ENCODE measurements at regions not wholly inside any gene's neighbourhood (a gene's known extent, or its start where the extent isn't known, plus 50 kb on each side); places are given as distances from the start of the nearest gene placed in this dataset.

GRCh38 chr1:36608272-36608671, 125.6 kb upstream of the CSF3R start:
- DNase-seq (ENCODE audit: low read depth in 2 of 2), result no peak

GRCh38 chr1:36607263-36607651, 124.5 kb upstream of the CSF3R start:
- DNase-seq (ENCODE audit: low read depth in 2 of 2), result no peak

- DNase-seq (ENCODE audit: low read depth in 2 of 2), result no peak
These were observed 124.0 kb upstream of the CSF3R start for GRCh38 chr1:36606641-36607262.

GRCh38 chr1:36605942-36606640, 123.4 kb upstream of the CSF3R start:
- DNase-seq (ENCODE audit: low read depth in 2 of 2), result no peak

- DNase-seq (ENCODE audit: low read depth in 2 of 2), result no peak
These were observed 120.7 kb upstream of the CSF3R start for GRCh38 chr1:36603461-36603860.

- DNase-seq (ENCODE audit: low read depth in 2 of 2), result no peak
These were observed 119.5 kb upstream of the CSF3R start for GRCh38 chr1:36602184-36602583.

GRCh38 chr1:36599828-36600227, 117.1 kb upstream of the CSF3R start:
- no peak for DNase-seq (ENCODE audit: low read depth in 2 of 2)

GRCh38 chr1:36597514-36597913, 114.8 kb upstream of the CSF3R start:
- DNase-seq (ENCODE audit: low read depth in 2 of 2), result no peak

- DNase-seq (ENCODE audit: low read depth in 2 of 2), result no peak
These were observed 113.2 kb upstream of the CSF3R start for GRCh38 chr1:36595921-36596320.

- no peak for DNase-seq (ENCODE audit: low read depth in 2 of 2)
These were observed 112.6 kb upstream of the CSF3R start for GRCh38 chr1:36595349-36595748.

GRCh38 chr1:36594023-36594422, 111.3 kb upstream of the CSF3R start:
- no peak for DNase-seq (ENCODE audit: low read depth in 2 of 2)

GRCh38 chr1:36591278-36591677, 108.6 kb upstream of the CSF3R start:
- no peak for DNase-seq (ENCODE audit: low read depth in 2 of 2)

- no peak for DNase-seq (ENCODE audit: low read depth in 2 of 2)
These were observed 108.1 kb upstream of the CSF3R start for GRCh38 chr1:36590771-36591170.

- no peak for DNase-seq (ENCODE audit: low read depth in 2 of 2)
These were observed 107.6 kb upstream of the CSF3R start for GRCh38 chr1:36590264-36590663.

GRCh38 chr1:36588972-36589371, 106.3 kb upstream of the CSF3R start:
- DNase-seq (ENCODE audit: low read depth in 2 of 2), result no peak

GRCh38 chr1:36585569-36586548, 103.1 kb upstream of the CSF3R start:
- no peak for DNase-seq (ENCODE audit: low read depth in 2 of 2)

- DNase-seq (ENCODE audit: low read depth in 2 of 2), result no peak
These were observed 102.3 kb upstream of the CSF3R start for GRCh38 chr1:36584874-36585453.

- no peak for DNase-seq (ENCODE audit: low read depth in 2 of 2)
These were observed 101.5 kb upstream of the CSF3R start for GRCh38 chr1:36583980-36584782.

GRCh38 chr1:36583080-36583479, 100.4 kb upstream of the CSF3R start:
- no peak for DNase-seq (ENCODE audit: low read depth in 2 of 2)

GRCh38 chr1:36582066-36582755, 99.5 kb upstream of the CSF3R start:
- DNase-seq (ENCODE audit: low read depth in 2 of 2), result no peak

GRCh38 chr1:36580524-36580923, 97.8 kb upstream of the CSF3R start:
- no peak for DNase-seq (ENCODE audit: low read depth in 2 of 2)
